ENCODE measurements at regions not wholly inside any gene's neighbourhood (a gene's known extent, or its start where the extent isn't known, plus 50 kb on each side); places are given as distances from the start of the nearest gene placed in this dataset.

GRCh38 chr10:78599122-78599853, 469.5 kb upstream of the ZMIZ1 start:
- no peak for TF ChIP-seq SUZ12 (IDR thresholded peaks at IDR 0.05; ENCODE audit: extremely low read depth, insufficient read depth, insufficient read length)
- TF ChIP-seq YY1 (IDR thresholded peaks at IDR 0.05; ENCODE audit: insufficient read depth, insufficient read length) = no peak
- no peak for TF ChIP-seq ZNF274 (IDR thresholded peaks at IDR 0.05; ENCODE audit: low read depth, low read length)
